ENCODE measurements at regions not wholly inside any gene's neighbourhood (a gene's known extent, or its start where the extent isn't known, plus 50 kb on each side); places are given as distances from the start of the nearest gene placed in this dataset.

GRCh38 chr2:16281451-16282335, 341.3 kb downstream of the MYCN start:
- no peaks in the 10 kb centered on the region for H3K4me1 Mint-ChIP-seq (ENCODE audit: low read depth)
- peaks cover 2% of the 10 kb centered on the region for H3K27me3 Mint-ChIP-seq (ENCODE audit: low read depth)
- H3K9me3 Mint-ChIP-seq: no peaks in the 10 kb centered on the region
- no peak overlapping the region for H3K4me3 Mint-ChIP-seq
- no peak overlapping the region for H3K27ac Mint-ChIP-seq
- CTCF ChIA-PET: interaction anchor here (0.6 to 3.1 kb wide), 7 partner anchors 9 to 646 kb away, joined by 3 to 29 read pairs (median 4); partner anchors contain the start of gene MYCN
- intact Hi-C loops (cut with micrococcal nuclease): loop anchor here (1.0 to 10.0 kb wide), 3 partner anchors 323 to 644 kb away; no protein-coding TSS in a partner anchor
- DNase-seq: peak; percentile 16
- H3K36me3 Mint-ChIP-seq (ENCODE audit: low read depth): no peaks in the 10 kb centered on the region

GRCh38 chr2:16280081-16280480, 339.7 kb downstream of the MYCN start:
- H3K27me3 Mint-ChIP-seq (ENCODE audit: low read depth): peaks cover 2% of the 10 kb centered on the region
- H3K4me1 Mint-ChIP-seq (ENCODE audit: low read depth): no peaks in the 10 kb centered on the region
- intact Hi-C loops (cut with micrococcal nuclease): loop anchor here (10.0 kb wide), 1 partner anchor 325 kb away; no protein-coding TSS in a partner anchor
- no peak for DNase-seq
- no peak overlapping the region for H3K4me3 Mint-ChIP-seq
- no peak overlapping the region for H3K27ac Mint-ChIP-seq
- H3K36me3 Mint-ChIP-seq (ENCODE audit: low read depth): no peaks in the 10 kb centered on the region
- CTCF ChIA-PET: interaction anchor here (3.1 kb wide), 1 partner anchor 340 kb away, joined by 29 read pairs; the partner anchor contains the start of gene MYCN
- H3K9me3 Mint-ChIP-seq: no peaks in the 10 kb centered on the region

DNA sequence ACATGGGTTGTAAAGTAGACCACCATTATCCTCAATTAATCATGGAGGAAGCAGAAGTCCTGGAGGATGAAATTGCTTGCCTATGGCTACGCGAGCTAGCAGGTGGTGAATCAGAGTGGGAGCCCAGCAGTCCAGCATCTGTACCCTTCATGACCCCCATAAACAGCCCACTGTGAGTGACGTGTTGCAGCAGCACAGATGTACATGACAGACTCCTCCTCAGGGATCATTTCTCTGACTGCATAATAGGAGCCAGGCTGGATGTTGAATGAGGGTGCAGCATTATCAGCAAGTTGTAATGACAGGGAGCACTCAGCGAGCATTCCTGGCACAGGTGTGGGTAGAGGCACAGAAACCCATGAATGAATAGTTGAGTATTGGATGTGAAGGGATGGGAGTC, 339.3 kb downstream of the MYCN start:
- Mint-ChIP-seq H3K4me3 (no peak overlapping the region), H3K9me3 (no peaks in the 10 kb centered on the region), H3K4me1 (ENCODE audit: low read depth) (no peaks in the 10 kb centered on the region), H3K27ac (no peak overlapping the region), H3K36me3 (ENCODE audit: low read depth) (no peaks in the 10 kb centered on the region), H3K27me3 (ENCODE audit: low read depth) (peaks cover 2% of the 10 kb centered on the region)
- DNase-seq: no peak
- intact Hi-C loops (cut with micrococcal nuclease): loop anchor here (10.0 kb wide), 1 partner anchor 325 kb away; no protein-coding TSS in a partner anchor
- CTCF ChIA-PET: no interaction called here

- Mint-ChIP-seq H3K4me3 (no peak overlapping the region), H3K27ac (no peak overlapping the region), H3K36me3 (ENCODE audit: low read depth) (no peaks in the 10 kb centered on the region), H3K4me1 (ENCODE audit: low read depth) (no peaks in the 10 kb centered on the region), H3K27me3 (ENCODE audit: low read depth) (peaks cover 2% of the 10 kb centered on the region), H3K9me3 (no peaks in the 10 kb centered on the region)
- intact Hi-C loops (cut with micrococcal nuclease): no loop called here
- no peak for DNase-seq
- CTCF ChIA-PET: no interaction called here
Observed at GRCh38 chr2:16279201-16279570, 338.8 kb downstream of the MYCN start.

- no peak for DNase-seq
- H3K4me3 Mint-ChIP-seq: no peak overlapping the region
- intact Hi-C loops (cut with micrococcal nuclease): no loop called here
- H3K27me3 Mint-ChIP-seq (ENCODE audit: low read depth): peaks cover 2% of the 10 kb centered on the region
- CTCF ChIA-PET: interaction anchor here (0.6 kb wide), 1 partner anchor 1217 kb away, joined by 6 read pairs; no protein-coding TSS in a partner anchor
- no peaks in the 10 kb centered on the region for H3K9me3 Mint-ChIP-seq
- no peaks in the 10 kb centered on the region for H3K4me1 Mint-ChIP-seq (ENCODE audit: low read depth)
- H3K36me3 Mint-ChIP-seq (ENCODE audit: low read depth): no peaks in the 10 kb centered on the region
- no peak overlapping the region for H3K27ac Mint-ChIP-seq
Observed at GRCh38 chr2:16278421-16279200, 338.3 kb downstream of the MYCN start.

DNA sequence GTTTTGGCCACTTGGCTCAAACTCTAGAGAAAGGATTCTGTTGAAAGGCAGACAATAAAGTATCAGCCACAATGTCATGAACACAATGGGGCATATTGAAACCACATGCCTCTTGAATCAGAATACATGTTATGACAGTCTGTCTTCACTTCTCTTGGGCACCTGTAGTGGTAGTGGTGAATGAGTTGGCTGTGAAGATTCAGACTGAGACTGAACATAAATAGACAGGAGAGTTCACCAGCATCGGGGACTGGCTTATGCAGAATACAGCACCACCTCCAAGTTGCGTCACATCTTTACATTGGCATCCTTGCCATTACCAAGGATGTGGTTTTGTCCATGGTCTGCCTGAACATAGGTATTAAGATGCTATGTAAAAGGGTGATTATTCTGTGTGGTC, 336.8 kb downstream of the MYCN start:
- Mint-ChIP-seq H3K4me3 (no peak overlapping the region), H3K4me1 (ENCODE audit: low read depth) (no peaks in the 10 kb centered on the region), H3K27me3 (ENCODE audit: low read depth) (peaks cover 2% of the 10 kb centered on the region), H3K9me3 (no peaks in the 10 kb centered on the region), H3K36me3 (ENCODE audit: low read depth) (no peaks in the 10 kb centered on the region), H3K27ac (no peak overlapping the region)
- intact Hi-C loops (cut with micrococcal nuclease): no loop called here
- CTCF ChIA-PET: no interaction called here
- no peak for DNase-seq

GRCh38 chr2:16275661-16276060, 335.3 kb downstream of the MYCN start:
- Mint-ChIP-seq H3K27ac (no peak overlapping the region), H3K4me3 (no peak overlapping the region), H3K36me3 (ENCODE audit: low read depth) (no peaks in the 10 kb centered on the region), H3K27me3 (ENCODE audit: low read depth) (no peaks in the 10 kb centered on the region), H3K9me3 (no peaks in the 10 kb centered on the region), H3K4me1 (ENCODE audit: low read depth) (no peaks in the 10 kb centered on the region)
- no peak for DNase-seq
- CTCF ChIA-PET: no interaction called here
- intact Hi-C loops (cut with micrococcal nuclease): no loop called here

DNA sequence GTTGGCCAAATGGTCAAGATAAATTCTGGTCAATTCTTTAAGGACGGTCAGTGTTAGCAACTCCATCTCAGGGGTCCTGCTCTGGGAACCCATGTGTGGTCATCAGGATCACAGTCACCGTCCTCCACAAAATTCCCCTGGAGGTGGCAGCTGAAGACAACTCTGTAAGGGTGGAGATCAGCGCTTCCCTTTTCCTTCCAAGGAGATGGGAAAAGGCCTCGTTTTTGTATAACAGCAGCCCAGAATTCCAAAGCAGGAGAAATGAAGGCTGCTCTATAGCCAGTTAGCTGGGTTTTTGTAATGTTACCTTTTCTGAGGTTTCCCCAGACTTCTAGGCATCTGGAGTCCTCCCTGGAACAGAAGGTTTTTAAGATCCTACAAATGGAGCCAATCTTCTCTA, 334.8 kb downstream of the MYCN start:
- H3K9me3 Mint-ChIP-seq: no peaks in the 10 kb centered on the region
- no peaks in the 10 kb centered on the region for H3K4me1 Mint-ChIP-seq (ENCODE audit: low read depth)
- no peak overlapping the region for H3K4me3 Mint-ChIP-seq
- no peaks in the 10 kb centered on the region for H3K36me3 Mint-ChIP-seq (ENCODE audit: low read depth)
- intact Hi-C loops (cut with micrococcal nuclease): no loop called here
- CTCF ChIA-PET: interaction anchor here (1.2 kb wide), 1 partner anchor 8 kb away, joined by 3 read pairs; no protein-coding TSS in a partner anchor
- no peak overlapping the region for H3K27ac Mint-ChIP-seq
- H3K27me3 Mint-ChIP-seq (ENCODE audit: low read depth): no peaks in the 10 kb centered on the region
- DNase-seq: no peak

GRCh38 chr2:16273111-16273510, 332.8 kb downstream of the MYCN start:
- intact Hi-C loops (cut with micrococcal nuclease): no loop called here
- no peak for DNase-seq
- H3K36me3 Mint-ChIP-seq (ENCODE audit: low read depth): no peaks in the 10 kb centered on the region
- no peaks in the 10 kb centered on the region for H3K9me3 Mint-ChIP-seq
- H3K4me1 Mint-ChIP-seq (ENCODE audit: low read depth): no peaks in the 10 kb centered on the region
- CTCF ChIA-PET: interaction anchor here (0.5 to 1.4 kb wide), 2 partner anchors 10 to 336 kb away, joined by 4 read pairs; no protein-coding TSS in a partner anchor
- H3K27me3 Mint-ChIP-seq (ENCODE audit: low read depth): peaks cover 3% of the 10 kb centered on the region
- no peak overlapping the region for H3K27ac Mint-ChIP-seq
- H3K4me3 Mint-ChIP-seq: no peak overlapping the region

GRCh38 chr2:16272038-16272788, 331.9 kb downstream of the MYCN start:
- H3K27ac Mint-ChIP-seq: no peak overlapping the region
- H3K36me3 Mint-ChIP-seq (ENCODE audit: low read depth): no peaks in the 10 kb centered on the region
- CTCF ChIA-PET: interaction anchor here (1.4 kb wide), 1 partner anchor 10 kb away, joined by 4 read pairs; no protein-coding TSS in a partner anchor
- peaks cover 3% of the 10 kb centered on the region for H3K27me3 Mint-ChIP-seq (ENCODE audit: low read depth)
- H3K4me1 Mint-ChIP-seq (ENCODE audit: low read depth): no peaks in the 10 kb centered on the region
- intact Hi-C loops (cut with micrococcal nuclease): no loop called here
- H3K4me3 Mint-ChIP-seq: no peak overlapping the region
- no peak for DNase-seq
- H3K9me3 Mint-ChIP-seq: no peaks in the 10 kb centered on the region

- Mint-ChIP-seq H3K9me3 (no peaks in the 10 kb centered on the region), H3K4me1 (ENCODE audit: low read depth) (no peaks in the 10 kb centered on the region), H3K36me3 (ENCODE audit: low read depth) (no peaks in the 10 kb centered on the region), H3K27ac (no peak overlapping the region), H3K4me3 (no peak overlapping the region), H3K27me3 (ENCODE audit: low read depth) (peaks cover 4% of the 10 kb centered on the region)
- intact Hi-C loops (cut with micrococcal nuclease): no loop called here
- no peak for DNase-seq
- CTCF ChIA-PET: interaction anchor here (1.3 kb wide), 1 partner anchor 332 kb away, joined by 3 read pairs; no protein-coding TSS in a partner anchor
Observed at GRCh38 chr2:16271231-16271896, 331.0 kb downstream of the MYCN start.

Data from activated naive CD4-positive, alpha-beta T cell treated with anti-CD3 and anti-CD28 coated beads for 36 hours (primary cell).